Activated T-helper 1 cell treated with anti-CD3 and anti-CD28 coated beads, Interleukin-12 subunit alpha, Interleukin-12 subunit beta, Interleukin-2, Interleukin-4 antibody, amounts not matched to agents 30 ng/mL and 10 ng/mL and 1 ng/mL, durations not matched to agents 14 hours and 24 hours and 36 hours (primary cell): ENCODE measurements at regions not wholly inside any gene's neighbourhood (a gene's known extent, or its start where the extent isn't known, plus 50 kb on each side); places are given as distances from the start of the nearest gene placed in this dataset.

ENCODE experiments used
- DNase-seq: peaks from one replicate; pipeline ENCODE4 v3.0.0; 2021; ENCODE audit warnings: low spot score
- H3K27ac Mint-ChIP-seq: one replicate; pipeline ENCODE4 v1.8.0; 2021; ENCODE audit warnings: mild to moderate bottlenecking, mixed read lengths
- H3K27me3 Mint-ChIP-seq: one replicate; pipeline ENCODE4 v1.8.0; 2022; ENCODE audit warnings: mild to moderate bottlenecking, moderate library complexity, mixed read lengths; ENCODE audit not compliant: insufficient read depth
- H3K36me3 Mint-ChIP-seq: one replicate; pipeline ENCODE4 v1.8.0; 2021; ENCODE audit warnings: low read depth, mixed read lengths
- H3K4me1 Mint-ChIP-seq: one replicate; pipeline ENCODE4 v1.8.0; 2021; ENCODE audit warnings: low read depth, mixed read lengths
- H3K4me3 Mint-ChIP-seq: one replicate; pipeline ENCODE4 v1.8.0; 2021; ENCODE audit warnings: mild to moderate bottlenecking, moderate library complexity, mixed read lengths
- H3K9me3 Mint-ChIP-seq: one replicate; pipeline ENCODE4 v1.8.0; 2021; ENCODE audit warnings: mixed read lengths
- intact Hi-C: fragments of 100-400 bp; cut with micrococcal nuclease; formaldehyde crosslinking; loops from one replicate; pipeline ENCODE4 v1.15.1; 2024

GRCh38 chr2:21999522-21999921 lies 875.8 kb downstream of the TDRD15 start:
- Mint-ChIP-seq H3K27me3 (no peaks in the 10 kb centered on the region), H3K27ac (no peak overlapping the region), H3K4me1 (no peaks in the 10 kb centered on the region), H3K4me3 (no peak overlapping the region), H3K36me3 (no peaks in the 10 kb centered on the region), H3K9me3 (peaks cover 28% of the 10 kb centered on the region)
- no peak for DNase-seq
- intact Hi-C loops, result no loop called here

- intact Hi-C loops, result no loop called here
- no peaks in the 10 kb centered on the region for H3K4me1 Mint-ChIP-seq
- H3K4me3 Mint-ChIP-seq, result no peak overlapping the region
- peaks cover 26% of the 10 kb centered on the region for H3K9me3 Mint-ChIP-seq
- no peaks in the 10 kb centered on the region for H3K27me3 Mint-ChIP-seq
- DNase-seq, result no peak
- no peak overlapping the region for H3K27ac Mint-ChIP-seq
- no peaks in the 10 kb centered on the region for H3K36me3 Mint-ChIP-seq
Observed at GRCh38 chr2:22002066-22002465, 878.3 kb downstream of the TDRD15 start.

- peaks cover 27% of the 10 kb centered on the region for H3K9me3 Mint-ChIP-seq
- intact Hi-C loops, result no loop called here
- no peaks in the 10 kb centered on the region for H3K27me3 Mint-ChIP-seq
- no peak overlapping the region for H3K4me3 Mint-ChIP-seq
- no peaks in the 10 kb centered on the region for H3K4me1 Mint-ChIP-seq
- H3K27ac Mint-ChIP-seq, result no peak overlapping the region
- no peaks in the 10 kb centered on the region for H3K36me3 Mint-ChIP-seq
- no peak for DNase-seq
Observed at GRCh38 chr2:22003270-22003669, 879.5 kb downstream of the TDRD15 start.

- no peak overlapping the region for H3K27ac Mint-ChIP-seq
- H3K4me1 Mint-ChIP-seq, result no peaks in the 10 kb centered on the region
- H3K27me3 Mint-ChIP-seq, result no peaks in the 10 kb centered on the region
- intact Hi-C loops, result no loop called here
- DNase-seq, result no peak
- no peak overlapping the region for H3K4me3 Mint-ChIP-seq
- H3K9me3 Mint-ChIP-seq, result peaks cover 27% of the 10 kb centered on the region
- no peaks in the 10 kb centered on the region for H3K36me3 Mint-ChIP-seq
Observed at GRCh38 chr2:22011048-22011447, 887.3 kb downstream of the TDRD15 start.

- no peaks in the 10 kb centered on the region for H3K4me1 Mint-ChIP-seq
- H3K27me3 Mint-ChIP-seq, result no peaks in the 10 kb centered on the region
- no peak overlapping the region for H3K27ac Mint-ChIP-seq
- DNase-seq, result no peak
- no peak overlapping the region for H3K4me3 Mint-ChIP-seq
- H3K36me3 Mint-ChIP-seq, result no peaks in the 10 kb centered on the region
- H3K9me3 Mint-ChIP-seq, result peaks cover 5% of the 10 kb centered on the region
- intact Hi-C loops, result no loop called here
Observed at GRCh38 chr2:22020091-22020742, 896.4 kb downstream of the TDRD15 start.

GRCh38 chr2:22027345-22028005 lies 903.7 kb downstream of the TDRD15 start:
- Mint-ChIP-seq H3K4me1 (no peaks in the 10 kb centered on the region), H3K9me3 (no peaks in the 10 kb centered on the region), H3K4me3 (no peak overlapping the region), H3K36me3 (no peaks in the 10 kb centered on the region), H3K27ac (no peak overlapping the region), H3K27me3 (no peaks in the 10 kb centered on the region)
- intact Hi-C loops, result no loop called here
- no peak for DNase-seq

GRCh38 chr2:22035361-22035830 lies 911.6 kb downstream of the TDRD15 start:
- H3K4me3 Mint-ChIP-seq, result no peak overlapping the region
- no peak for DNase-seq
- H3K36me3 Mint-ChIP-seq, result no peaks in the 10 kb centered on the region

GRCh38 chr2:22037274-22037673 lies 913.5 kb downstream of the TDRD15 start:
- H3K27me3 Mint-ChIP-seq, result no peaks in the 10 kb centered on the region
- H3K27ac Mint-ChIP-seq, result no peak overlapping the region
- H3K36me3 Mint-ChIP-seq, result no peaks in the 10 kb centered on the region
- H3K4me1 Mint-ChIP-seq, result no peaks in the 10 kb centered on the region
- DNase-seq, result no peak
- intact Hi-C loops, result no loop called here
- no peak overlapping the region for H3K4me3 Mint-ChIP-seq
- H3K9me3 Mint-ChIP-seq, result peaks cover 4% of the 10 kb centered on the region

More at GRCh38 chr2:22035361-22035830, 911.6 kb downstream of the TDRD15 start:
- H3K9me3 Mint-ChIP-seq, result peaks cover 4% of the 10 kb centered on the region
- no peaks in the 10 kb centered on the region for H3K27me3 Mint-ChIP-seq
- H3K27ac Mint-ChIP-seq, result no peak overlapping the region
- H3K4me1 Mint-ChIP-seq, result no peaks in the 10 kb centered on the region
- intact Hi-C loops, result no loop called here

GRCh38 chr2:22043784-22044183 lies 920.0 kb downstream of the TDRD15 start:
- Mint-ChIP-seq H3K4me3 (no peak overlapping the region), H3K4me1 (no peaks in the 10 kb centered on the region), H3K36me3 (no peaks in the 10 kb centered on the region), H3K9me3 (peaks cover 4% of the 10 kb centered on the region), H3K27me3 (no peaks in the 10 kb centered on the region), H3K27ac (no peak overlapping the region)
- intact Hi-C loops, result no loop called here
- no peak for DNase-seq

GRCh38 chr2:22055784-22056620 lies 932.2 kb downstream of the TDRD15 start:
- no peaks in the 10 kb centered on the region for H3K27me3 Mint-ChIP-seq
- no peak overlapping the region for H3K4me3 Mint-ChIP-seq
- no peak for DNase-seq
- no peaks in the 10 kb centered on the region for H3K4me1 Mint-ChIP-seq
- intact Hi-C loops, result no loop called here
- no peak overlapping the region for H3K27ac Mint-ChIP-seq
- no peaks in the 10 kb centered on the region for H3K9me3 Mint-ChIP-seq
- no peaks in the 10 kb centered on the region for H3K36me3 Mint-ChIP-seq

GRCh38 chr2:22056621-22057132 lies 932.9 kb downstream of the TDRD15 start:
- H3K27ac Mint-ChIP-seq, result no peak overlapping the region
- no peak overlapping the region for H3K4me3 Mint-ChIP-seq
- no peaks in the 10 kb centered on the region for H3K36me3 Mint-ChIP-seq
- DNase-seq, result no peak
- H3K9me3 Mint-ChIP-seq, result no peaks in the 10 kb centered on the region
- no peaks in the 10 kb centered on the region for H3K4me1 Mint-ChIP-seq
- H3K27me3 Mint-ChIP-seq, result no peaks in the 10 kb centered on the region
- intact Hi-C loops, result no loop called here

GRCh38 chr2:22062679-22063078 lies 938.9 kb downstream of the TDRD15 start:
- H3K36me3 Mint-ChIP-seq, result no peaks in the 10 kb centered on the region
- intact Hi-C loops, result no loop called here
- no peaks in the 10 kb centered on the region for H3K27me3 Mint-ChIP-seq
- no peak for DNase-seq
- no peak overlapping the region for H3K27ac Mint-ChIP-seq
- no peak overlapping the region for H3K4me3 Mint-ChIP-seq
- peaks cover 4% of the 10 kb centered on the region for H3K9me3 Mint-ChIP-seq
- no peaks in the 10 kb centered on the region for H3K4me1 Mint-ChIP-seq

GRCh38 chr2:22076454-22076853 lies 952.7 kb downstream of the TDRD15 start:
- H3K4me1 Mint-ChIP-seq, result no peaks in the 10 kb centered on the region
- H3K4me3 Mint-ChIP-seq, result no peak overlapping the region
- H3K36me3 Mint-ChIP-seq, result no peaks in the 10 kb centered on the region
- intact Hi-C loops, result no loop called here
- peaks cover 4% of the 10 kb centered on the region for H3K9me3 Mint-ChIP-seq
- H3K27me3 Mint-ChIP-seq, result no peaks in the 10 kb centered on the region
- H3K27ac Mint-ChIP-seq, result no peak overlapping the region
- no peak for DNase-seq
